PC-9 (cell line): ENCODE measurements at regions not wholly inside any gene's neighbourhood (a gene's known extent, or its start where the extent isn't known, plus 50 kb on each side); places are given as distances from the start of the nearest gene placed in this dataset.

ENCODE experiments used
- EZH2 ChIP-seq: fragments of 200-600 bp; sonication (generic); IDR thresholded peaks from 2 replicates; pipeline ENCODE4 v1.8.0; 2017; ENCODE audit warnings: antibody characterized with exemption, low read depth
- TF ChIP-seq, protein P1 (sequence below): fragments of 200-600 bp; sonication (generic); conservative IDR thresholded peaks from 2 replicates; pipeline ENCODE4 v1.6.1; 2017; ENCODE audit warnings: mixed run types, antibody characterized with exemption, mild to moderate bottlenecking, moderate library complexity

DNA sequence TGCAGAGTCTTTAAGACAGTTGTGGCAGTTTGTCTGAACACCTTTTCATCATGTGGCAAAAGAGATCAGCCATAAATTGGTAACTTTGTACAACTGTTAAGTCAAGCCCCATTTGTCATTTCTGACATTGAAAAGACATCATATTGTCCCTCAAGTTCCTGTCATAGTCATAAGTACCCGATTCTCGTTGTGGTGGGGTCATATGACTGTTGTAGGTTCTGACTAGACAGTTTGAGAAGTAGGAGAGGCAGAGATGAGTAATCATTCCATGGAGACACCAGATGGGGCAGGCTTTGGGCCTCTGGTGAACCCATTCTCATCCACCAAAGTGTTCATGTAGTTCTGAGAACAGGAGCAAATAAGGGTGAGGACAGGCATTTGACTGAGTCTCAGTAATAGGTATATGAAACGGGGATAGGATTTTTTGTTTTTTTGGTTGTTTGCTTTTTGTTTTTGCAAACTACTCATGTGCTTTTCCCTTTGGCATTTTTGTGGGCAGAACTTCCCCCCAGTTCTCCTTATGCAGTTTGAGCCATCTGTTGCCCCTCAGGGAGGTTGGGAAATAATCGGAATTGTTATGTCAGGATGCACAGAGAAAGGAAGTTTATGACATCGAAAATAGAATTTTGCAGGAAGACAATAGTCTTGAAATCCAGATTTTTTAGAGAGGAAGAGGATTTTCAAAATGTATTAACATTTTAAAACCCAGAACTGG is 86.9 kb upstream of the KCNE2 start:
- TF ChIP-seq, protein P1, sequence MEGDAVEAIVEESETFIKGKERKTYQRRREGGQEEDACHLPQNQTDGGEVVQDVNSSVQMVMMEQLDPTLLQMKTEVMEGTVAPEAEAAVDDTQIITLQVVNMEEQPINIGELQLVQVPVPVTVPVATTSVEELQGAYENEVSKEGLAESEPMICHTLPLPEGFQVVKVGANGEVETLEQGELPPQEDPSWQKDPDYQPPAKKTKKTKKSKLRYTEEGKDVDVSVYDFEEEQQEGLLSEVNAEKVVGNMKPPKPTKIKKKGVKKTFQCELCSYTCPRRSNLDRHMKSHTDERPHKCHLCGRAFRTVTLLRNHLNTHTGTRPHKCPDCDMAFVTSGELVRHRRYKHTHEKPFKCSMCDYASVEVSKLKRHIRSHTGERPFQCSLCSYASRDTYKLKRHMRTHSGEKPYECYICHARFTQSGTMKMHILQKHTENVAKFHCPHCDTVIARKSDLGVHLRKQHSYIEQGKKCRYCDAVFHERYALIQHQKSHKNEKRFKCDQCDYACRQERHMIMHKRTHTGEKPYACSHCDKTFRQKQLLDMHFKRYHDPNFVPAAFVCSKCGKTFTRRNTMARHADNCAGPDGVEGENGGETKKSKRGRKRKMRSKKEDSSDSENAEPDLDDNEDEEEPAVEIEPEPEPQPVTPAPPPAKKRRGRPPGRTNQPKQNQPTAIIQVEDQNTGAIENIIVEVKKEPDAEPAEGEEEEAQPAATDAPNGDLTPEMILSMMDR, result no peak
- no peak for TF ChIP-seq EZH2
